Calu3 (cell line): ENCODE measurements at regions not wholly inside any gene's neighbourhood (a gene's known extent, or its start where the extent isn't known, plus 50 kb on each side); places are given as distances from the start of the nearest gene placed in this dataset.

ENCODE experiments used
- BruUV-seq: library from RNA; stranded (reverse); fragments of 400-500 nt; replicated peaks from 2 replicates; lab custom pipeline; 2021; lab: Mats Ljungman, UMichigan
- CTCF ChIA-PET: fragments of 300-600 bp; sonication (Branson Sonifier 250); formaldehyde crosslinking; loops from one replicate; lab custom pipeline; 2022; ENCODE audit warnings: antibody characterized with exemption; lab: Charles Lee
- DNase-seq: peaks from one replicate; pipeline ENCODE4 v3.0.0; 2022
- H3K27ac Mint-ChIP-seq: one replicate; pipeline ENCODE4 v1.8.0; 2022; ENCODE audit warnings: mixed read lengths; ENCODE audit not compliant: unreplicated experiment
- H3K27me3 Mint-ChIP-seq: one replicate; pipeline ENCODE4 v1.8.0; 2022; ENCODE audit warnings: mixed read lengths; ENCODE audit not compliant: unreplicated experiment
- H3K36me3 Mint-ChIP-seq: one replicate; pipeline ENCODE4 v1.8.0; 2022; ENCODE audit warnings: mild to moderate bottlenecking, moderate library complexity, mixed read lengths; ENCODE audit not compliant: insufficient read depth, unreplicated experiment
- H3K4me1 Mint-ChIP-seq: one replicate; pipeline ENCODE4 v1.8.0; 2022; ENCODE audit warnings: mild to moderate bottlenecking, low read depth, mixed read lengths; ENCODE audit not compliant: unreplicated experiment
- H3K4me3 Mint-ChIP-seq: one replicate; pipeline ENCODE4 v1.8.0; 2022; ENCODE audit warnings: mild to moderate bottlenecking, low read depth, moderate library complexity, mixed read lengths; ENCODE audit not compliant: unreplicated experiment
- H3K9me3 Mint-ChIP-seq: one replicate; pipeline ENCODE4 v1.8.0; 2022; ENCODE audit warnings: low read depth, mixed read lengths; ENCODE audit not compliant: unreplicated experiment
- CTCF ChIP-seq: fragments of 200-600 bp; IDR thresholded peaks from one replicate; pipeline ENCODE4 v1.8.0; 2022; ENCODE audit warnings: antibody characterized with exemption; ENCODE audit not compliant: unreplicated experiment
- intact Hi-C: fragments of 100-400 bp; cut with micrococcal nuclease; formaldehyde crosslinking; loops from one replicate; pipeline ENCODE4 v1.10.0; 2022; ENCODE audit not compliant: unreplicated experiment

GRCh38 chr9:119441832-119442231, 72.6 kb upstream of the BRINP1 start:
- H3K27me3 Mint-ChIP-seq, result no peaks in the 10 kb centered on the region
- no peak for DNase-seq
- CTCF ChIA-PET, result no interaction called here
- H3K4me1 Mint-ChIP-seq, result no peaks in the 10 kb centered on the region
- H3K4me3 Mint-ChIP-seq, result no peak overlapping the region
- no TSS peak for BruUV-seq
- H3K9me3 Mint-ChIP-seq, result peaks cover 11% of the 10 kb centered on the region
- intact Hi-C loops, result no loop called here
- H3K27ac Mint-ChIP-seq, result no peak overlapping the region
- no peak for TF ChIP-seq CTCF
- no peaks in the 10 kb centered on the region for H3K36me3 Mint-ChIP-seq

- peaks cover 11% of the 10 kb centered on the region for H3K9me3 Mint-ChIP-seq
- H3K27ac Mint-ChIP-seq, result no peak overlapping the region
- H3K36me3 Mint-ChIP-seq, result no peaks in the 10 kb centered on the region
- intact Hi-C loops, result no loop called here
- CTCF ChIA-PET, result no interaction called here
- H3K27me3 Mint-ChIP-seq, result no peaks in the 10 kb centered on the region
- no peak for DNase-seq
- no peak for TF ChIP-seq CTCF
- no peak overlapping the region for H3K4me3 Mint-ChIP-seq
- H3K4me1 Mint-ChIP-seq, result no peaks in the 10 kb centered on the region
- no TSS peak for BruUV-seq
Measured at GRCh38 chr9:119441338-119441737, 72.1 kb upstream of the BRINP1 start.

GRCh38 chr9:119436261-119436660, 67.0 kb upstream of the BRINP1 start:
- no peak for TF ChIP-seq CTCF
- BruUV-seq, result no TSS peak
- Mint-ChIP-seq H3K36me3 (no peaks in the 10 kb centered on the region), H3K4me3 (no peak overlapping the region), H3K9me3 (peaks cover 8% of the 10 kb centered on the region), H3K27ac (no peak overlapping the region), H3K4me1 (no peaks in the 10 kb centered on the region), H3K27me3 (no peaks in the 10 kb centered on the region)
- intact Hi-C loops, result no loop called here
- CTCF ChIA-PET, result no interaction called here
- no peak for DNase-seq

- Mint-ChIP-seq H3K27me3 (no peaks in the 10 kb centered on the region), H3K27ac (no peak overlapping the region), H3K36me3 (no peaks in the 10 kb centered on the region), H3K9me3 (peaks cover 8% of the 10 kb centered on the region), H3K4me1 (no peaks in the 10 kb centered on the region), H3K4me3 (no peak overlapping the region)
- no TSS peak for BruUV-seq
- no peak for TF ChIP-seq CTCF
- intact Hi-C loops, result no loop called here
- CTCF ChIA-PET, result no interaction called here
- no peak for DNase-seq
Measured at GRCh38 chr9:119435076-119435475, 65.8 kb upstream of the BRINP1 start.

GRCh38 chr9:119432428-119432827, 63.2 kb upstream of the BRINP1 start:
- CTCF ChIA-PET, result no interaction called here
- H3K27me3 Mint-ChIP-seq, result no peaks in the 10 kb centered on the region
- no peak for DNase-seq
- intact Hi-C loops, result no loop called here
- H3K4me3 Mint-ChIP-seq, result no peak overlapping the region
- H3K9me3 Mint-ChIP-seq, result no peaks in the 10 kb centered on the region
- no peak overlapping the region for H3K27ac Mint-ChIP-seq
- H3K36me3 Mint-ChIP-seq, result no peaks in the 10 kb centered on the region
- H3K4me1 Mint-ChIP-seq, result no peaks in the 10 kb centered on the region
- TF ChIP-seq CTCF, result no peak
- no TSS peak for BruUV-seq
